ENCODE measurements at regions not wholly inside any gene's neighbourhood (a gene's known extent, or its start where the extent isn't known, plus 50 kb on each side); places are given as distances from the start of the nearest gene placed in this dataset.

GRCh38 chr4:156594624-156595023, 377.0 kb downstream of the PDGFC start:
- no peak for TF ChIP-seq YY1 (IDR thresholded peaks at IDR 0.05; ENCODE audit: low read depth)
- TF ChIP-seq EGR1 (IDR thresholded peaks at IDR 0.05) = no peak
- 0 out of 2 replicates have a peak, but pooled peaks have one; percentile 29 for TF ChIP-seq TEAD4 (IDR thresholded peaks at IDR 0.05)
- TF ChIP-seq REST (IDR thresholded peaks at IDR 0.05; ENCODE audit: low read depth) = no peak
- TF ChIP-seq NFIC (IDR thresholded peaks at IDR 0.05) = peak; percentile 84
- TF ChIP-seq MAX (IDR thresholded peaks at IDR 0.05) = peak; percentile 46; the same call in 1 of the 2 replicates
- peak; percentile 14; the same call in 1 of the 2 replicates for TF ChIP-seq USF1 (IDR thresholded peaks at IDR 0.05)
- 0 out of 2 replicates have a peak, but pooled peaks have one; percentile 46 for TF ChIP-seq TCF12 (IDR thresholded peaks at IDR 0.05; ENCODE audit: low read depth)
- TF ChIP-seq CEBPB (IDR thresholded peaks at IDR 0.05) = no peak
- TF ChIP-seq FOXM1 (IDR thresholded peaks at IDR 0.05; ENCODE audit: borderline replicate concordance, low read depth) = no peak
- TF ChIP-seq EP300 (IDR thresholded peaks at IDR 0.05; ENCODE audit: borderline replicate concordance) = 0 out of 2 replicates have a peak, but pooled peaks have one; percentile 24
- TF ChIP-seq CREB1 (IDR thresholded peaks at IDR 0.05; ENCODE audit: low read depth) = no peak
- no peak for TF ChIP-seq TAF1 (IDR thresholded peaks at IDR 0.05; ENCODE audit: low read depth)

GRCh38 chr4:156593464-156593863, 378.1 kb downstream of the PDGFC start:
- TF ChIP-seq RAD21 (IDR thresholded peaks at IDR 0.05; ENCODE audit: low read depth) (peak; percentile 22; the same call in 1 of the 2 replicates), TCF12 (IDR thresholded peaks at IDR 0.05; ENCODE audit: low read depth) (no peak)

GRCh38 chr4:156591679-156592078, 379.9 kb downstream of the PDGFC start:
- TF ChIP-seq MAX (IDR thresholded peaks at IDR 0.05) (no peak), ZBTB7A (IDR thresholded peaks at IDR 0.05; ENCODE audit: low read depth) (no peak), FOXM1 (IDR thresholded peaks at IDR 0.05; ENCODE audit: borderline replicate concordance, low read depth) (no peak), YY1 (IDR thresholded peaks at IDR 0.05; ENCODE audit: low read depth) (no peak), NFIC (IDR thresholded peaks at IDR 0.05) (no peak), EP300 (IDR thresholded peaks at IDR 0.05; ENCODE audit: borderline replicate concordance) (no peak), TEAD4 (IDR thresholded peaks at IDR 0.05) (no peak), REST (IDR thresholded peaks at IDR 0.05; ENCODE audit: low read depth) (no peak), CREB1 (IDR thresholded peaks at IDR 0.05; ENCODE audit: low read depth) (no peak), TCF12 (IDR thresholded peaks at IDR 0.05; ENCODE audit: low read depth) (no peak), EGR1 (IDR thresholded peaks at IDR 0.05) (no peak), RAD21 (IDR thresholded peaks at IDR 0.05; ENCODE audit: low read depth) (no peak)

- TF ChIP-seq TEAD4 (IDR thresholded peaks at IDR 0.05) = peak; percentile 38; the same call in 1 of the 2 replicates
- peak; percentile 46; the same call in 1 of the 2 replicates for TF ChIP-seq EP300 (IDR thresholded peaks at IDR 0.05; ENCODE audit: borderline replicate concordance)
- TF ChIP-seq NFIC (IDR thresholded peaks at IDR 0.05) = peak; percentile 42; the same call in 1 of the 2 replicates
- peak; percentile 47; the same call in 1 of the 2 replicates for TF ChIP-seq MAX (IDR thresholded peaks at IDR 0.05)
- peak; percentile 43; the same call in 1 of the 2 replicates for TF ChIP-seq FOXM1 (IDR thresholded peaks at IDR 0.05; ENCODE audit: borderline replicate concordance, low read depth)
- TF ChIP-seq USF1 (IDR thresholded peaks at IDR 0.05) = peak; percentile 35; the same call in 1 of the 2 replicates
- TF ChIP-seq ZBTB7A (IDR thresholded peaks at IDR 0.05; ENCODE audit: low read depth) = no peak
- TF ChIP-seq CEBPB (IDR thresholded peaks at IDR 0.05) = peak; percentile 94
- no peak for TF ChIP-seq TAF1 (IDR thresholded peaks at IDR 0.05; ENCODE audit: low read depth)
These were observed 387.5 kb downstream of the PDGFC start for GRCh38 chr4:156584100-156584499.

GRCh38 chr4:156583265-156583664, 388.3 kb downstream of the PDGFC start:
- TF ChIP-seq USF1 (IDR thresholded peaks at IDR 0.05) = no peak
- TF ChIP-seq EP300 (IDR thresholded peaks at IDR 0.05; ENCODE audit: borderline replicate concordance) = peak; percentile 79
- peak; percentile 58; the same call in 1 of the 2 replicates for TF ChIP-seq FOXM1 (IDR thresholded peaks at IDR 0.05; ENCODE audit: borderline replicate concordance, low read depth)
- peak; percentile 26; the same call in 1 of the 2 replicates for TF ChIP-seq TEAD4 (IDR thresholded peaks at IDR 0.05)
- TF ChIP-seq RAD21 (IDR thresholded peaks at IDR 0.05; ENCODE audit: low read depth) = no peak
- TF ChIP-seq EGR1 (IDR thresholded peaks at IDR 0.05) = no peak
- TF ChIP-seq TCF12 (IDR thresholded peaks at IDR 0.05; ENCODE audit: low read depth) = peak; percentile 89
- no peak for TF ChIP-seq CEBPB (IDR thresholded peaks at IDR 0.05)
- no peak for TF ChIP-seq ZBTB7A (IDR thresholded peaks at IDR 0.05; ENCODE audit: low read depth)
- TF ChIP-seq YY1 (IDR thresholded peaks at IDR 0.05; ENCODE audit: low read depth) = no peak
- no peak for TF ChIP-seq MAX (IDR thresholded peaks at IDR 0.05)
- TF ChIP-seq CREB1 (IDR thresholded peaks at IDR 0.05; ENCODE audit: low read depth) = no peak
- no peak for TF ChIP-seq REST (IDR thresholded peaks at IDR 0.05; ENCODE audit: low read depth)
- peak; percentile 87 for TF ChIP-seq NFIC (IDR thresholded peaks at IDR 0.05)
- TF ChIP-seq TAF1 (IDR thresholded peaks at IDR 0.05; ENCODE audit: low read depth) = no peak

Measured in Ishikawa (cell line).